DND-41 (cell line): ENCODE measurements at regions not wholly inside any gene's neighbourhood (a gene's known extent, or its start where the extent isn't known, plus 50 kb on each side); places are given as distances from the start of the nearest gene placed in this dataset.

Experiments
- ATAC-seq: fragments of 200-7000 bp; cut with Tn5 transposase; 3 replicates; pipeline ENCODE4 v1.9.1; 2021; ENCODE audit warnings: low read depth; ENCODE audit not compliant: insufficient read depth
- DNase-seq: peaks from one replicate; pipeline ENCODE4 v3.0.0-alpha.2; 2020
- H2AFZ ChIP-seq: 2 replicates; pipeline ENCODE4 v1.6.0; 2012; ENCODE audit warnings: low read depth, low read length
- H3K27ac ChIP-seq: 2 replicates; pipeline ENCODE4 v1.5.1; 2012; ENCODE audit warnings: low read length, inconsistent platforms
- H3K27me3 ChIP-seq: fragments of 200-600 bp; sonication (generic); 2 replicates; pipeline ENCODE4 v1.6.0; 2012; ENCODE audit warnings: low read length, mild to moderate bottlenecking, inconsistent platforms; ENCODE audit not compliant: insufficient read depth, poor library complexity
- H3K36me3 ChIP-seq: 2 replicates; pipeline ENCODE4 v1.5.1; 2012; ENCODE audit warnings: low read length, inconsistent platforms; ENCODE audit not compliant: insufficient read depth
- H3K4me1 ChIP-seq: 2 replicates; pipeline ENCODE4 v1.5.1; 2012; ENCODE audit warnings: mild to moderate bottlenecking, low read length; ENCODE audit not compliant: insufficient read depth
- H3K4me2 ChIP-seq: 2 replicates; pipeline ENCODE4 v1.6.0; 2012; ENCODE audit warnings: mild to moderate bottlenecking, moderate library complexity, low read length, inconsistent platforms; ENCODE audit not compliant: insufficient read depth
- H3K4me3 ChIP-seq, 2 experiments: fragments of 200-600 bp in 1 of 2; shearing (Covaris generic) in 1 of 2; 2 replicates each; pipeline ENCODE4 v1.5.1; 2012 to 2016; ENCODE audit warnings: inconsistent platforms in 2 of 2, low read length in 2 of 2, mild to moderate bottlenecking in 2 of 2, low read depth in 1 of 2, moderate library complexity in 1 of 2
- H3K79me2 ChIP-seq: 2 replicates; pipeline ENCODE4 v1.6.0; 2012; ENCODE audit warnings: low read length, inconsistent platforms; ENCODE audit not compliant: insufficient read depth
- H3K9ac ChIP-seq: 2 replicates; pipeline ENCODE4 v1.6.0; 2012; ENCODE audit warnings: low read depth, mild to moderate bottlenecking, inconsistent platforms, low read length, moderate library complexity
- H3K9me3 ChIP-seq: 2 replicates; pipeline ENCODE4 v1.5.1; 2012; ENCODE audit warnings: low read length, moderate library complexity, mild to moderate bottlenecking, inconsistent platforms; ENCODE audit not compliant: insufficient read depth, severe bottlenecking
- H4K20me1 ChIP-seq: 2 replicates; pipeline ENCODE4 v1.6.0; 2012; ENCODE audit warnings: low read length; ENCODE audit not compliant: insufficient read depth
- CTCF ChIP-seq: IDR thresholded peaks from 2 replicates; pipeline ENCODE4 v1.5.1; 2012; ENCODE audit warnings: borderline replicate concordance, low read length, moderate library complexity, mild to moderate bottlenecking; ENCODE audit not compliant: poor library complexity, severe bottlenecking; ENCODE audit errors: extremely low read depth
- EZH2 ChIP-seq: IDR thresholded peaks from 3 replicates; pipeline ENCODE4 v1.6.1; 2012; ENCODE audit warnings: borderline replicate concordance, low read depth, mild to moderate bottlenecking, moderate library complexity, low read length, inconsistent platforms; ENCODE audit not compliant: severe bottlenecking

GRCh38 chr1:217164403-217164802 is 441.2 kb upstream of the ESRRG start:
- Histone ChIP-seq H2AFZ (no peak overlapping the region), H3K79me2 (no peaks in the 10 kb centered on the region), H3K9me3 (no peaks in the 10 kb centered on the region), H3K36me3 (no peaks in the 10 kb centered on the region), H3K27me3 (no peaks in the 10 kb centered on the region), H4K20me1 (no peaks in the 10 kb centered on the region), H3K9ac (no peak overlapping the region), H3K4me1 (no peaks in the 10 kb centered on the region), H3K4me2 (no peak overlapping the region), H3K4me3 (no peak overlapping the region), H3K27ac (no peak overlapping the region)
- TF ChIP-seq EZH2 (no peak), CTCF (no peak)
- no peak for DNase-seq
- ATAC-seq, result no peak

GRCh38 chr1:217153361-217153760 is 430.1 kb upstream of the ESRRG start:
- Histone ChIP-seq H3K4me2 (no peak overlapping the region), H3K36me3 (no peaks in the 10 kb centered on the region), H3K27me3 (no peaks in the 10 kb centered on the region), H3K4me3 (no peak overlapping the region), H3K27ac (no peak overlapping the region), H3K9ac (no peak overlapping the region), H2AFZ (no peak overlapping the region), H3K79me2 (no peaks in the 10 kb centered on the region), H3K4me1 (no peaks in the 10 kb centered on the region), H3K9me3 (no peaks in the 10 kb centered on the region), H4K20me1 (no peaks in the 10 kb centered on the region)
- TF ChIP-seq CTCF, result no peak
- TF ChIP-seq EZH2, result no peak
- DNase-seq (no peak), ATAC-seq (no peak)

- no peak overlapping the region for H3K9ac ChIP-seq
- no peaks in the 10 kb centered on the region for H3K27me3 ChIP-seq
- TF ChIP-seq EZH2, result no peak
- no peak for TF ChIP-seq CTCF
- H3K4me2 ChIP-seq, result no peak overlapping the region
- no peaks in the 10 kb centered on the region for H4K20me1 ChIP-seq
- no peak overlapping the region for H2AFZ ChIP-seq
- H3K27ac ChIP-seq, result no peak overlapping the region
- ATAC-seq (no peak), DNase-seq (no peak)
- no peak overlapping the region for H3K4me3 ChIP-seq
- no peaks in the 10 kb centered on the region for H3K79me2 ChIP-seq
- no peaks in the 10 kb centered on the region for H3K36me3 ChIP-seq
- H3K9me3 ChIP-seq, result no peaks in the 10 kb centered on the region
- no peaks in the 10 kb centered on the region for H3K4me1 ChIP-seq
These were observed 427.1 kb upstream of the ESRRG start for GRCh38 chr1:217150366-217150765.

- Histone ChIP-seq H3K4me1 (no peaks in the 10 kb centered on the region), H3K4me3 (no peak overlapping the region), H3K4me2 (no peak overlapping the region), H3K27me3 (no peaks in the 10 kb centered on the region), H3K36me3 (no peaks in the 10 kb centered on the region), H3K9ac (no peak overlapping the region), H4K20me1 (no peaks in the 10 kb centered on the region), H3K79me2 (no peaks in the 10 kb centered on the region), H3K27ac (no peak overlapping the region), H3K9me3 (no peaks in the 10 kb centered on the region), H2AFZ (no peak overlapping the region)
- ATAC-seq, result no peak
- DNase-seq, result no peak
- TF ChIP-seq EZH2, result no peak
- TF ChIP-seq CTCF, result no peak
These were observed 426.6 kb upstream of the ESRRG start for GRCh38 chr1:217149791-217150190.
